Trophoblast cell (in vitro differentiated cells and primary cell): ENCODE measurements at regions not wholly inside any gene's neighbourhood (a gene's known extent, or its start where the extent isn't known, plus 50 kb on each side); places are given as distances from the start of the nearest gene placed in this dataset.

Experiments used
- DNase-seq, 2 donors: peaks; one replicate each; pipeline ENCODE4 v3.0.0-alpha.2; 2016
- H2AFZ ChIP-seq: 2 replicates; pipeline ENCODE4 v1.6.1; 2013; ENCODE audit warnings: low read length, moderate library complexity, mild to moderate bottlenecking; ENCODE audit not compliant: insufficient read depth, poor library complexity
- H2AK5ac ChIP-seq: 2 replicates; pipeline ENCODE4 v1.6.1; 2013; ENCODE audit warnings: mild to moderate bottlenecking, low read length
- H2BK120ac ChIP-seq: 2 replicates; pipeline ENCODE4 v1.6.1; 2013; ENCODE audit warnings: low read length, mild to moderate bottlenecking, moderate library complexity; ENCODE audit not compliant: insufficient read depth, poor library complexity
- H2BK12ac ChIP-seq: 2 replicates; pipeline ENCODE4 v1.6.1; 2013; ENCODE audit warnings: mild to moderate bottlenecking, low read length, moderate library complexity
- H2BK5ac ChIP-seq: 2 replicates; pipeline ENCODE4 v1.6.1; 2013; ENCODE audit warnings: low read length, low read depth, moderate library complexity, mild to moderate bottlenecking; ENCODE audit not compliant: poor library complexity
- H3K14ac ChIP-seq: 2 replicates; pipeline ENCODE4 v1.6.1; 2013; ENCODE audit warnings: mild to moderate bottlenecking, low read length
- H3K18ac ChIP-seq: 2 replicates; pipeline ENCODE4 v1.6.1; 2013; ENCODE audit warnings: mild to moderate bottlenecking, low read length
- H3K23ac ChIP-seq: 2 replicates; pipeline ENCODE4 v1.6.1; 2013; ENCODE audit warnings: low read length
- H3K27ac ChIP-seq: 2 replicates; pipeline ENCODE4 v1.5.1; 2013; ENCODE audit warnings: low read depth, mild to moderate bottlenecking, inconsistent platforms, low read length, moderate library complexity
- H3K27me3 ChIP-seq: 2 replicates; pipeline ENCODE4 v1.6.1; 2013; ENCODE audit warnings: inconsistent platforms, mild to moderate bottlenecking, low read length, moderate library complexity; ENCODE audit not compliant: insufficient read depth
- H3K36me3 ChIP-seq, 2 experiments: 1 replicate in 1 of 2; 2 replicates in 1 of 2; pipeline ENCODE4 v1.6.1; 2013; ENCODE audit warnings: low read length in 2 of 2, mild to moderate bottlenecking in 2 of 2, moderate library complexity in 1 of 2; ENCODE audit not compliant: insufficient read depth in 2 of 2, control insufficient read depth in 1 of 2
- H3K4ac ChIP-seq: 2 replicates; pipeline ENCODE4 v1.6.1; 2013; ENCODE audit warnings: low read depth, mild to moderate bottlenecking, low read length, moderate library complexity
- H3K4me1 ChIP-seq, 2 experiments: 1 replicate in 1 of 2; 2 replicates in 1 of 2; pipeline ENCODE4 v1.6.1; 2013; ENCODE audit warnings: low read length in 2 of 2, mild to moderate bottlenecking in 2 of 2, moderate library complexity in 1 of 2; ENCODE audit not compliant: insufficient read depth in 2 of 2, control insufficient read depth in 1 of 2
- H3K4me2 ChIP-seq: 2 replicates; pipeline ENCODE4 v1.6.1; 2013; ENCODE audit warnings: inconsistent platforms, mild to moderate bottlenecking, low read length, moderate library complexity
- H3K4me3 ChIP-seq: 2 replicates; pipeline ENCODE4 v1.5.1; 2013; ENCODE audit warnings: mild to moderate bottlenecking, low read depth, low read length, inconsistent platforms
- H3K79me1 ChIP-seq: one replicate; pipeline ENCODE4 v1.6.1; 2013; ENCODE audit warnings: low read length
- H3K79me2 ChIP-seq: 2 replicates; pipeline ENCODE4 v1.6.1; 2013; ENCODE audit warnings: low read length, mild to moderate bottlenecking; ENCODE audit not compliant: control insufficient read depth, insufficient read depth, poor library complexity
- H3K9ac ChIP-seq: 2 replicates; pipeline ENCODE4 v1.6.1; 2013; ENCODE audit warnings: mild to moderate bottlenecking, low read length
- H3K9me3 ChIP-seq: 2 replicates; pipeline ENCODE4 v1.6.1; 2013; ENCODE audit warnings: low read depth, mild to moderate bottlenecking, control low read depth, inconsistent platforms, low read length; ENCODE audit not compliant: insufficient read depth
- H4K12ac ChIP-seq: 2 replicates; pipeline ENCODE4 v1.6.1; 2013; ENCODE audit warnings: low read depth, mild to moderate bottlenecking, low read length, moderate library complexity
- H4K8ac ChIP-seq: 2 replicates; pipeline ENCODE4 v1.6.1; 2013; ENCODE audit warnings: low read depth, mild to moderate bottlenecking, low read length, moderate library complexity
- H4K91ac ChIP-seq: one replicate; pipeline ENCODE4 v1.6.1; 2013; ENCODE audit warnings: low read depth, mild to moderate bottlenecking, low read length, moderate library complexity
- WGBS: extraction: QIAGEN DNeasy Blood & Tissue Kit; methylation state at CpG from one replicate; pipeline ENCODE4 v1.1.7; 2013; ENCODE audit warnings: missing lambda C conversion rate; ENCODE audit not compliant: insufficient read length, insufficient coverage; ENCODE audit errors: extremely low coverage; 5-methylcytosine and 5-hydroxymethylcytosine counted together

DNA sequence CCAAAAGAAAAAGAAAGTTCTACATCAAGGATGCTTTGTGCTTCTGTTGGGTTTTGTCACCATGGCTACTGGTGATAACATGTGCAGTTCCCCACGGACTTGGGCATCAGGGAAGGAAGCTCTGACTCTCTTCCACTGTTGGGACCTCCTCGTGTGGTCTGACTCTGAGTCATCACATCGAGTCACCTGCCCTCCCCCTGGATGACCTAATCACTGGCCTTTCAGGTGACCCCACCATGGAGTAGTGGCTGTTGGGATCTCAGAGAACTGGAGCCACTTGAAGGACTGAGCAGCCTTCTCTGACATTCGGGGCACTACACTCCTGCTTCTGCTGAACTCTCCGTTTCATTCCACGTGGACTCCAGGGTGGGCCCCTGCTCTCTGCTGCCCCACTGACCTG is 60.8 kb upstream of the DOCK1 start:
- no CpG with 5 or more reads among the region's 6 CpGs for WGBS
- Histone ChIP-seq H3K4me1 (peaks cover 0 to 3% of the 10 kb centered on the region in 2 experiments), H3K14ac (no peak overlapping the region), H3K4me2 (no peak overlapping the region), H2BK5ac (no peak overlapping the region), H3K4ac (no peak overlapping the region), H2BK12ac (no peak overlapping the region), H3K18ac (no peak overlapping the region), H3K23ac (no peak overlapping the region), H2AK5ac (no peak overlapping the region), H3K79me2 (no peaks in the 10 kb centered on the region), H2AFZ (no peak overlapping the region), H3K9me3 (no peaks in the 10 kb centered on the region), H3K79me1 (peaks cover 6% of the 10 kb centered on the region), H3K36me3 (no peaks in the 10 kb centered on the region), H2BK120ac (no peak overlapping the region), H3K9ac (no peak overlapping the region), H3K4me3 (no peak overlapping the region), H3K27me3 (no peaks in the 10 kb centered on the region), H4K91ac (no peak overlapping the region), H4K12ac (no peak overlapping the region), H4K8ac (no peak overlapping the region), H3K27ac (no peak overlapping the region)
- DNase-seq: no peak

DNA sequence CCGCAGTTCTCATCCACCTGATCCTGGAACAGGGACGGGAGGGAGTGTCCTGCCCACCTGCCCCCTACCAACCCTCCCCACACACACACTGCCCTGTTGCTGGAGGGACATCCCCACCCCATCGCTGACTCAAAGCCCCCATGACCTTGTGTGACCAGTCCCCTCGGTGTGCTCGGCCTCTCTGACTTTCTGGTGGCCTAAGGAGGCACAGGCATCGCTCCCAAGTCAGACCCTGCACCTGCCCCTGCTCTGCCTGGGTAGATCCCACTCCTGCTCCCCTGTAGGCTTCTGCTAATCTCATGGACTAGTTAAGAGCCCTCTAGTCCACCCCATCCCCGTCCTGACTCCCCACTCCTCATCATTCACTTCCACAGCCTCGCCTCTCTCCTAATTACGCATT is 58.8 kb upstream of the DOCK1 start:
- no peak overlapping the region for H2AFZ ChIP-seq
- H4K8ac ChIP-seq: no peak overlapping the region
- no peak overlapping the region for H3K18ac ChIP-seq
- H4K91ac ChIP-seq: no peak overlapping the region
- peaks cover 0 to 3% of the 10 kb centered on the region in 2 experiments for H3K4me1 ChIP-seq
- no CpG with 5 or more reads among the region's 9 CpGs for WGBS
- DNase-seq: no peak
- no peak overlapping the region for H3K4me2 ChIP-seq
- H3K9me3 ChIP-seq: no peaks in the 10 kb centered on the region
- no peak overlapping the region for H3K4me3 ChIP-seq
- no peak overlapping the region for H3K4ac ChIP-seq
- no peak overlapping the region for H3K23ac ChIP-seq
- peaks cover 6% of the 10 kb centered on the region for H3K79me1 ChIP-seq
- H3K9ac ChIP-seq: no peak overlapping the region
- no peaks in the 10 kb centered on the region for H3K27me3 ChIP-seq
- H2BK120ac ChIP-seq: no peak overlapping the region
- no peak overlapping the region for H4K12ac ChIP-seq
- H3K79me2 ChIP-seq: no peaks in the 10 kb centered on the region
- no peak overlapping the region for H2BK5ac ChIP-seq
- no peaks in the 10 kb centered on the region for H3K36me3 ChIP-seq
- no peak overlapping the region for H2AK5ac ChIP-seq
- no peak overlapping the region for H2BK12ac ChIP-seq
- H3K14ac ChIP-seq: no peak overlapping the region
- no peak overlapping the region for H3K27ac ChIP-seq

GRCh38 chr10:126846959-126847358 is 58.3 kb upstream of the DOCK1 start:
- no peak overlapping the region for H2BK120ac ChIP-seq
- H2AFZ ChIP-seq: no peak overlapping the region
- no peaks in the 10 kb centered on the region for H3K27me3 ChIP-seq
- H3K27ac ChIP-seq: no peak overlapping the region
- no peak overlapping the region for H3K4me3 ChIP-seq
- H3K18ac ChIP-seq: no peak overlapping the region
- H4K91ac ChIP-seq: no peak overlapping the region
- H2BK12ac ChIP-seq: no peak overlapping the region
- H3K9me3 ChIP-seq: no peaks in the 10 kb centered on the region
- H3K23ac ChIP-seq: no peak overlapping the region
- H2AK5ac ChIP-seq: no peak overlapping the region
- no peak overlapping the region for H3K4ac ChIP-seq
- no peak overlapping the region for H3K4me2 ChIP-seq
- WGBS: no CpG with 5 or more reads among the region's 2 CpGs
- peaks cover 0 to 6% of the 10 kb centered on the region in 2 experiments for H3K4me1 ChIP-seq
- no peaks in the 10 kb centered on the region for H3K79me2 ChIP-seq
- H3K79me1 ChIP-seq: peaks cover 6% of the 10 kb centered on the region
- H3K36me3 ChIP-seq: no peaks in the 10 kb centered on the region
- no peak overlapping the region for H3K14ac ChIP-seq
- no peak overlapping the region for H4K8ac ChIP-seq
- H2BK5ac ChIP-seq: no peak overlapping the region
- DNase-seq: no peak
- no peak overlapping the region for H3K9ac ChIP-seq
- H4K12ac ChIP-seq: no peak overlapping the region

- Histone ChIP-seq H2BK120ac (no peak overlapping the region), H3K9me3 (no peaks in the 10 kb centered on the region), H3K4me3 (no peak overlapping the region), H4K91ac (no peak overlapping the region), H2AFZ (no peak overlapping the region), H4K12ac (no peak overlapping the region), H3K18ac (no peak overlapping the region), H3K23ac (no peak overlapping the region), H3K9ac (no peak overlapping the region), H3K27ac (no peak overlapping the region), H3K14ac (no peak overlapping the region), H2AK5ac (no peak overlapping the region), H3K4ac (no peak overlapping the region), H4K8ac (no peak overlapping the region), H3K4me1 (peaks cover 0 to 6% of the 10 kb centered on the region in 2 experiments), H3K36me3 (no peaks in the 10 kb centered on the region), H3K27me3 (no peaks in the 10 kb centered on the region), H2BK5ac (no peak overlapping the region), H3K79me2 (no peaks in the 10 kb centered on the region), H2BK12ac (no peak overlapping the region), H3K79me1 (peaks cover 3% of the 10 kb centered on the region), H3K4me2 (no peak overlapping the region)
- WGBS: no CpG with 5 or more reads among the region's 7 CpGs
- DNase-seq: no peak
Measured at GRCh38 chr10:126847666-126848065, 57.6 kb upstream of the DOCK1 start.
